ENCODE measurements at regions not wholly inside any gene's neighbourhood (a gene's known extent, or its start where the extent isn't known, plus 50 kb on each side); places are given as distances from the start of the nearest gene placed in this dataset.

GRCh38 chr7:81062755-81063154, 143.9 kb upstream of the SEMA3C start:
- in situ Hi-C loops (cut with HindIII; ENCODE audit: extremely low pct_ligation_motif_present, low pct_unique_long_range_greater_than_20kb) (no loop called here), intact Hi-C loops (cut with micrococcal nuclease; ENCODE audit: unreplicated experiment) (no loop called here)
- FAIRE-seq, result no peak
- no peaks in the 10 kb centered on the region for H3K79me2 ChIP-seq (ENCODE audit: insufficient read depth, low read length)
- no peaks in the 10 kb centered on the region for H3K9me3 ChIP-seq (ENCODE audit: low read length)
- H4K20me1 ChIP-seq (ENCODE audit: insufficient read depth, low read length), result no peaks in the 10 kb centered on the region
- H3K27me3 ChIP-seq (ENCODE audit: control insufficient read depth in 1 of 2, insufficient read depth in 2 of 2, low read length in 2 of 2), result no peaks in the 10 kb centered on the region
- TF ChIP-seq HNRNPH1 (optimal IDR thresholded peaks at IDR 0.05; ENCODE audit: low read depth, low read length), result no peak
- TF ChIP-seq MED13 (CRISPR knock-in tag; IDR thresholded peaks at IDR 0.05), result no peak
- no peak for TF ChIP-seq PHF5A (CRISPR knock-in tag; IDR thresholded peaks at IDR 0.05; ENCODE audit: low read depth, unreplicated experiment)
- TF ChIP-seq ZNF546 (CRISPR knock-in tag; conservative IDR thresholded peaks at IDR 0.05), result no peak
- TF ChIP-seq ZBTB7A (CRISPR knock-in tag; IDR thresholded peaks at IDR 0.05), result no peak
- TF ChIP-seq ZNF570 (CRISPR knock-in tag; IDR thresholded peaks at IDR 0.05; ENCODE audit: borderline replicate concordance), result no peak
- TF ChIP-seq ZNF143 (CRISPR knock-in tag; IDR thresholded peaks at IDR 0.05), result no peak
- no peak for TF ChIP-seq GMEB2 (CRISPR knock-in tag; IDR thresholded peaks at IDR 0.05; ENCODE audit: low read depth)
- TF ChIP-seq ZBTB7B (CRISPR knock-in tag; IDR thresholded peaks at IDR 0.05), result no peak
- TF ChIP-seq ZEB1 (IDR thresholded peaks at IDR 0.05; ENCODE audit: insufficient replicate concordance, low read depth), result no peak
- no peak for TF ChIP-seq ZNF432 (CRISPR knock-in tag; IDR thresholded peaks at IDR 0.05; ENCODE audit: borderline replicate concordance)
- TF ChIP-seq ZNF567 (CRISPR knock-in tag; IDR thresholded peaks at IDR 0.05; ENCODE audit: borderline replicate concordance), result no peak
- no peak for TF ChIP-seq NFKB2 (CRISPR knock-in tag; IDR thresholded peaks at IDR 0.05; ENCODE audit: borderline replicate concordance)
- no peak for TF ChIP-seq ZNF670 (CRISPR knock-in tag; IDR thresholded peaks at IDR 0.05; ENCODE audit: borderline replicate concordance)
- no peak for TF ChIP-seq PRDM10 (CRISPR knock-in tag; IDR thresholded peaks at IDR 0.05; ENCODE audit: low read depth)
- no peak for TF ChIP-seq ZNF3 (CRISPR knock-in tag; IDR thresholded peaks at IDR 0.05)
- TF ChIP-seq ZNF230 (CRISPR knock-in tag; IDR thresholded peaks at IDR 0.05), result no peak
- TF ChIP-seq ZNF615 (CRISPR knock-in tag; IDR thresholded peaks at IDR 0.05; ENCODE audit: borderline replicate concordance), result no peak
- TF ChIP-seq SPEN (CRISPR knock-in tag; IDR thresholded peaks at IDR 0.05; ENCODE audit: low read depth), result no peak
- TF ChIP-seq ATF1 (CRISPR knock-in tag; IDR thresholded peaks at IDR 0.05), result no peak
- BruUV-seq (replicated peaks), result no TSS peak
- no peaks in the 10 kb centered on the region for H3K36me3 ChIP-seq (replicated peaks in 1 of 2; ENCODE audit: control insufficient read depth in 1 of 2, insufficient read depth in 2 of 2, low read length in 2 of 2)
- no peak for ATAC-seq
- H3K4me2 ChIP-seq (ENCODE audit: low read depth, low read length), result no peak overlapping the region
- ChIA-PET CTCF (ENCODE audit: low intra/inter-chr PET ratio, low total read pairs) (no interaction called here), POLR2A (no interaction called here)
- no peak overlapping the region for H3K4me3 ChIP-seq (replicated peaks in 1 of 3; ENCODE audit: insufficient read depth in 1 of 3, low read depth in 2 of 3, low read length in 3 of 3)
- 66% methylated on average over 2 of the region's 2 CpGs for WGBS (ENCODE audit: low lambda C conversion rate)
- H2AFZ ChIP-seq (ENCODE audit: low read length), result no peak overlapping the region
- DNase-seq (ENCODE audit: low spot score), result no peak
- H3K9ac ChIP-seq (ENCODE audit: insufficient read depth, low read depth, low read length), result no peak overlapping the region
- H3K27ac ChIP-seq (ENCODE audit: extremely low read length, insufficient read depth, low read length), result no peak overlapping the region
- H3K4me1 ChIP-seq (ENCODE audit: insufficient read depth, low read length), result no peaks in the 10 kb centered on the region

All from HepG2 (cell line).